ENCODE measurements at regions not wholly inside any gene's neighbourhood (a gene's known extent, or its start where the extent isn't known, plus 50 kb on each side); places are given as distances from the start of the nearest gene placed in this dataset.

GRCh38 chr10:42519761-42520460, 118.5 kb downstream of the ZNF33B start:
- Histone ChIP-seq H3K9me3 (ENCODE audit: control insufficient read depth in 4 of 4, low read length in 3 of 4) (peaks cover 43 to 93% (median 58%) of the 10 kb centered on the region in 4 donors), H3K27me3 (ENCODE audit: control insufficient read depth in 4 of 4, insufficient read depth in 4 of 4, low read length in 3 of 4) (no peaks in the 10 kb centered on the region), H3K4me3 (ENCODE audit: low read depth in 1 of 3, low read length in 3 of 3) (peak overlapping the region in 2 of 3 donors; percentile 45 to 57), H3K4me1 (ENCODE audit: control insufficient read depth in 4 of 4, insufficient read depth in 4 of 4, low read length in 3 of 4) (no peaks in the 10 kb centered on the region), H3K9ac (ENCODE audit: low read depth in 1 of 2, low read length in 2 of 2) (no peak overlapping the region), H3K27ac (ENCODE audit: low read depth in 1 of 2, low read length in 2 of 2) (no peak overlapping the region), H3K36me3 (ENCODE audit: control insufficient read depth in 4 of 4, insufficient read depth in 3 of 4, low read depth in 1 of 4, low read length in 3 of 4) (peaks cover 2 to 36% (median 27%) of the 10 kb centered on the region in 4 donors)
- WGBS = 98% methylated on average over 5 of the region's 5 CpGs
- TF ChIP-seq MAX (IDR thresholded peaks at IDR 0.05) = no peak
- DNase-seq (ENCODE audit: low spot score) = no peak

DNA sequence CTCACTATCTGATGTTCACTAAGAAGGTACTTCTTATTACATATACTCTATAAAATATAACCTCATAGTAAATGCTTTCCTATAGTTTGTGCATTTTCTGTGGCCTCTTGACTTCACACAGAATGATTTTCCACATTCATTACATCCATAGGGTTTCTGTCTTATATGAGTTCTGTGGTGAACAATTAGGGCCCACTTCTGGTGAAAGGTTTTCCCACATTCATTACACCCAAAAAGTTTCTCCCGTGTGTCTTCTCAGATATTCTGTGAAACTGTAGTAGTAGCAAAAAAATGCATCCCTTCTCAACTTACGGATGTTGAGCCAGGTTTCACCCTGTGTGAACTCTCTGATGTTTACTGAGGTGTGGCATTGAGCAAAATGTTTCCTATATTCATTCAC, 119.3 kb downstream of the ZNF33B start:
- peaks cover 44 to 95% (median 55%) of the 10 kb centered on the region in 4 donors for H3K9me3 ChIP-seq (ENCODE audit: control insufficient read depth in 4 of 4, low read length in 3 of 4)

More for the DNA sequence above, 119.3 kb downstream of the ZNF33B start:
- Histone ChIP-seq H3K27me3 (ENCODE audit: control insufficient read depth in 4 of 4, insufficient read depth in 4 of 4, low read length in 3 of 4) (no peaks in the 10 kb centered on the region), H3K9ac (ENCODE audit: low read depth in 1 of 2, low read length in 2 of 2) (no peak overlapping the region), H3K4me1 (ENCODE audit: control insufficient read depth in 4 of 4, insufficient read depth in 4 of 4, low read length in 3 of 4) (no peaks in the 10 kb centered on the region), H3K27ac (ENCODE audit: low read depth in 1 of 2, low read length in 2 of 2) (no peak overlapping the region), H3K36me3 (ENCODE audit: control insufficient read depth in 4 of 4, insufficient read depth in 3 of 4, low read depth in 1 of 4, low read length in 3 of 4) (peaks cover 2 to 29% (median 24%) of the 10 kb centered on the region in 4 donors), H3K4me3 (ENCODE audit: low read depth in 1 of 3, low read length in 3 of 3) (peak overlapping the region in 1 of 3 donors; percentile 10)
- WGBS = 96% methylated on average over 2 of the region's 2 CpGs
- no peak for DNase-seq (ENCODE audit: low spot score)
- TF ChIP-seq SP1 (IDR thresholded peaks at IDR 0.05) (no peak), JUND (IDR thresholded peaks at IDR 0.05) (no peak), RAD21 (IDR thresholded peaks at IDR 0.05) (no peak), FOXA2 (IDR thresholded peaks at IDR 0.05) (no peak), REST (IDR thresholded peaks at IDR 0.05) (no peak)
- TF ChIP-seq, protein P1, sequence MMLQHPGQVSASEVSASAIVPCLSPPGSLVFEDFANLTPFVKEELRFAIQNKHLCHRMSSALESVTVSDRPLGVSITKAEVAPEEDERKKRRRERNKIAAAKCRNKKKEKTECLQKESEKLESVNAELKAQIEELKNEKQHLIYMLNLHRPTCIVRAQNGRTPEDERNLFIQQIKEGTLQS (IDR thresholded peaks at IDR 0.05) = no peak
- TF ChIP-seq, protein P2, sequence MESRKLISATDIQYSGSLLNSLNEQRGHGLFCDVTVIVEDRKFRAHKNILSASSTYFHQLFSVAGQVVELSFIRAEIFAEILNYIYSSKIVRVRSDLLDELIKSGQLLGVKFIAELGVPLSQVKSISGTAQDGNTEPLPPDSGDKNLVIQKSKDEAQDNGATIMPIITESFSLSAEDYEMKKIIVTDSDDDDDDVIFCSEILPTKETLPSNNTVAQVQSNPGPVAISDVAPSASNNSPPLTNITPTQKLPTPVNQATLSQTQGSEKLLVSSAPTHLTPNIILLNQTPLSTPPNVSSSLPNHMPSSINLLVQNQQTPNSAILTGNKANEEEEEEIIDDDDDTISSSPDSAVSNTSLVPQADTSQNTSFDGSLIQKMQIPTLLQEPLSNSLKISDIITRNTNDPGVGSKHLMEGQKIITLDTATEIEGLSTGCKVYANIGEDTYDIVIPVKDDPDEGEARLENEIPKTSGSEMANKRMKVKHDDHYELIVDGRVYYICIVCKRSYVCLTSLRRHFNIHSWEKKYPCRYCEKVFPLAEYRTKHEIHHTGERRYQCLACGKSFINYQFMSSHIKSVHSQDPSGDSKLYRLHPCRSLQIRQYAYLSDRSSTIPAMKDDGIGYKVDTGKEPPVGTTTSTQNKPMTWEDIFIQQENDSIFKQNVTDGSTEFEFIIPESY (IDR thresholded peaks at IDR 0.05) = no peak
- TF ChIP-seq, protein P3, sequence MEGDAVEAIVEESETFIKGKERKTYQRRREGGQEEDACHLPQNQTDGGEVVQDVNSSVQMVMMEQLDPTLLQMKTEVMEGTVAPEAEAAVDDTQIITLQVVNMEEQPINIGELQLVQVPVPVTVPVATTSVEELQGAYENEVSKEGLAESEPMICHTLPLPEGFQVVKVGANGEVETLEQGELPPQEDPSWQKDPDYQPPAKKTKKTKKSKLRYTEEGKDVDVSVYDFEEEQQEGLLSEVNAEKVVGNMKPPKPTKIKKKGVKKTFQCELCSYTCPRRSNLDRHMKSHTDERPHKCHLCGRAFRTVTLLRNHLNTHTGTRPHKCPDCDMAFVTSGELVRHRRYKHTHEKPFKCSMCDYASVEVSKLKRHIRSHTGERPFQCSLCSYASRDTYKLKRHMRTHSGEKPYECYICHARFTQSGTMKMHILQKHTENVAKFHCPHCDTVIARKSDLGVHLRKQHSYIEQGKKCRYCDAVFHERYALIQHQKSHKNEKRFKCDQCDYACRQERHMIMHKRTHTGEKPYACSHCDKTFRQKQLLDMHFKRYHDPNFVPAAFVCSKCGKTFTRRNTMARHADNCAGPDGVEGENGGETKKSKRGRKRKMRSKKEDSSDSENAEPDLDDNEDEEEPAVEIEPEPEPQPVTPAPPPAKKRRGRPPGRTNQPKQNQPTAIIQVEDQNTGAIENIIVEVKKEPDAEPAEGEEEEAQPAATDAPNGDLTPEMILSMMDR (IDR thresholded peaks at IDR 0.05; ENCODE audit: low read depth, low read length, missing input control) = no peak

Data from liver (tissue), 8 donors.